Peyer's patch (tissue), 4 donors: ENCODE measurements at regions not wholly inside any gene's neighbourhood (a gene's known extent, or its start where the extent isn't known, plus 50 kb on each side); places are given as distances from the start of the nearest gene placed in this dataset.

Experiments
- CTCF ChIP-seq, 6 experiments: fragments of 450-650 bp in 4 of 6; fragments of 200-600 bp in 2 of 6; sonication (generic) in 1 of 6; IDR thresholded peaks; one replicate each; pipeline ENCODE4 v1.5.1; 2017 to 2019; ENCODE audit warnings: antibody characterized with exemption in 6 of 6, mild to moderate bottlenecking in 3 of 6, moderate library complexity in 1 of 6
- POLR2A ChIP-seq, 2 donors: fragments of 450-650 bp; IDR thresholded peaks; one replicate each; pipeline ENCODE4 v1.5.1; 2017; ENCODE audit warnings: antibody characterized with exemption in 2 of 2, mild to moderate bottlenecking in 2 of 2, moderate library complexity in 2 of 2

- TF ChIP-seq POLR2A (IDR thresholded peaks at IDR 0.05), result no peak
- no peak for TF ChIP-seq CTCF (IDR thresholded peaks at IDR 0.05)
These were observed 50.3 kb upstream of the HMHB1 start for GRCh38 chr5:143761663-143762062.
